Mucosa of gallbladder (tissue), 1 donor: ENCODE measurements at regions not wholly inside any gene's neighbourhood (a gene's known extent, or its start where the extent isn't known, plus 50 kb on each side); places are given as distances from the start of the nearest gene placed in this dataset.

Experiments used
- DNase-seq: peaks from one replicate; pipeline ENCODE4 v3.0.0-alpha.2; 2020; ENCODE audit warnings: low spot score
- donor health status: DM: no; HTN: no; CAD: no.

- DNase-seq = no peak
These were observed 137.9 kb downstream of the SOX9 start for GRCh38 chr17:72258711-72259110.

GRCh38 chr17:72259922-72260321 is 139.1 kb downstream of the SOX9 start:
- DNase-seq = no peak

DNA sequence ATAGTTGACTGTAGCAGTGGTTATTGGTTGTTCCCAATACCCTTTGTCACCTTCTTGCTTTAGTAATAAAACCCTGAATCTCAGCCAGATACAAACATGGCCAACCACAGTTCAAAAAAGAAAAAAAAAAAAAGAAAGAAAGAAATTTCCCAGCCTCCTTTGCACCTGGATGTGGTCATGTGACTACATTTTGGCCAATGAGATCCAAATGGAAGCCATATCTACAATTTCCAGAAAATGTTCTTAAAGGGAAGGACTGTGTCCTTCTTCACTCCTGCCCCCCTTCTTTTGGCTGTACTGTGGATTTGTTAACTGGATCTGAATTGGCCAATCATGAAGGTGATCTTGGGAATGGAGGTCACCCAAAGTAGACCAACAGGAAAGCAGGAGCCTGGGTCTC is 141.9 kb downstream of the SOX9 start:
- no peak for DNase-seq

DNA sequence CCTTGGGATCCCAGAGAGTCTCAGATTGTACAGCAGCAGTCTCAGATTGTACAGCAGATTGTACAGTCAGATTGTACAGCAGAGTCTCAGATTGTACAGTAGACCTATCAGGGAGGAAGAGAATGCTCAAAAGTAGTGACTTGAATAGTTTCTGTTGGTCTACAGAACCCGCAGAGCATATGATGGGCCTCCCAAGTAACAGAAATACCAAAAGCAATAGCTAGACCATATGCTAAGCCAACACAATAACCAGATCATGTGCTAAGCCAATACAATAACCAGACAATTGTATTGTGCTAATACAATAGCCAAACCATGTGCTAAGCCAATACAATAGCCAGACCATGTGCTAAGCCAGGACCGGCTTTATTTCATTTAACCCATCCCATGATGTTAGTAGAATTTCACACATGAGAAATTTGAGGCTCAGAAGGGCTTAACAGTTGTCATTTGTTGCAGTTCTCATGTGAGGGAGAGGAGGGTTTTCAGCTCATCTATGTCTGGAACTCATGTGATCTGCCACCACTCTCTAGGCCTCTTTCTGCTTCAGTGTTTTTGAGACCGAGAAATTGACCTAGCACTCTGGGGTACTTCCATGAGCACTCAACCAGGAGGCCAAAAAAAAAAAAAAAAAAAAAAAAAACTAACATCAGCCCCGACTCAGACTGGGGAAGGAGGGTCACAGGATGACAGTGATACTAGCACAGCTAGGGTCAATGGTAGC is 144.0 kb downstream of the SOX9 start:
- DNase-seq = no peak

DNA sequence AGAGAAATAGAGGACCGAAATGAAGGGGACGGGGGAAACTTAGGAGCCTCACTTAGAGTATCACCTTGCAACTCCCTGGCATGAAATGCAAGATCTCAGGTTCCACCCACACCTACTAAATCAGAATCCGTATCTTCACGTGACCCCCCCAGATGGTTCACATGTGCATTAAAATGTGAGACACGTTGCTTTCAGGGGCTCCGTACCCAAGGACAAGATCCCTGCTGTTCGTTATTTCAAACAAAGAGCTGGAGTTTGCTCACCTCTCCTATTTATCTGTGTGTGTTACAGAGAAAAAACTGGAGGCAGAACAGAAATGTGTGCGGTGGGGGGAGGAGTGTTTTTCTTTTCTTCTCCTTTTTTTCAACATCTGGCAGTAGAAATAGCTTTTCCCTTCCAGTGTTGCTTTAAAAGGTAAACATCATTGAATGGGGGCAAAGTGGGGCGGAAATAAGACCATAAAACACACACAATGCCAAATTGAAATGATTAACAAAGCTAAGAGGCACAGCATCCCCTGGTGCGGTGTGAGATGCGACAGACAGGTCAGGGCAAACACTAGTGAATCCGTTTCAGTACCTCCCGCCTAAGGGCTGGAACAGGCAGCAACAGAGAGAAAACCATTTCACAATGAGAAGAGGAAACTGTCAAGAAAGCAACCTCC is 145.4 kb downstream of the SOX9 start:
- DNase-seq = no peak

DNA sequence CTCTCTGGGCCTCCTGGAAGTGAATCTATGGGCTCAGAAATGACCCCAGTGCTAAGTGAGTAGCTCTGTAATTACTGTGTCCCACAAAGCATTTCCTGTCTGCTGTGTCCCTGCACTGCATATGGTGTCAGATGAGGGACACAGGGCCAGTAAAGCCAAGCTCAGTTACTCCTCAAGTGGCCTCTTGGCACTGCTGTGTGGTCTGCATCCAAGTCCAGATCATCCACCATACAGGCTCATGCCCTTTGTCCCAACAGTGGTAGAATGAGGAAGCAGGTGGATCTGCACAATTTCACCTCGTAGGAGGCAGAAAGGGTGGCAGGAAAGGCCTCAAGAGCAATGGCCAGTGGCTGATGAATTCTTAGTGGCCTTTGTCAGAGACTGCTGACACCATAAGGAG is 146.8 kb downstream of the SOX9 start:
- no peak for DNase-seq

DNA sequence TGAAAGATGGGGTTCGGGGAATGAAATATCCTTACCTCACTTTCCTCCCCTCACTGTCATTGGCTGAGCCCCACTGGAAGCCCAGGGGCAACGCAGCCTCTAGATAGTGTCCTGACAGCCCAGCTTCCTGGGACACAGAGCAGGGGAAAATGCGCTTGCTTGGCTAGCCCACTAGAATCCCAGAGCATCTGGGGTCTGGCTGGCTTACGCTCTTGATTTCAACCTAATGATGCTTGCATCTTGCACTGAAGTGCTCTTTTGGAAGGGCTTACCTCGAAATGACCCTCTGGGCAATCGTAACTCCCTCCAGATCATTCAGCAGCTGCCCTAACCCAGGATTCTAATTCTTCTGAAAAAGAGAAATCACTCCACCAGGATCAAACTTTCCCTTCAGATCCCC is 147.6 kb downstream of the SOX9 start:
- DNase-seq = no peak

GRCh38 chr17:72270273-72270924 is 149.6 kb downstream of the SOX9 start:
- DNase-seq = peak; percentile 32

DNA sequence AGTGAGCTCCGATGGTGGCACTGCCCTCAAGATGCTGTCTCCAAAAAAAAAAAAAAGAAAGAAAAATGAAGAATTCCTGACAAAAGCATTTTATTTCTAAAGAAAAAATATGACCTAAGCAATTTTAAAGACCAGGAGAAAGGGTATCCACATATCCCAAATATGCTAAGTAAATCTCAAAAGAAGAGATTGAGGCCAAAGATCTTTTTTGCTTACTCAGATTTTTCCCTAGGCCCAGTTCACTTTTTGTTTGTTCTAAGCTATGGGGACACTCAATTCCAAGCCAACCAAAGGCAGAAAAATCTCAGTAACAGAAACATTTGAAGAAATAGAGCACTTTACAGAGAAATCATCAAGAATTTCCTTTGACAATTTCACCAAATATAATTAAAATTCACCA is 150.8 kb downstream of the SOX9 start:
- no peak for DNase-seq

DNA sequence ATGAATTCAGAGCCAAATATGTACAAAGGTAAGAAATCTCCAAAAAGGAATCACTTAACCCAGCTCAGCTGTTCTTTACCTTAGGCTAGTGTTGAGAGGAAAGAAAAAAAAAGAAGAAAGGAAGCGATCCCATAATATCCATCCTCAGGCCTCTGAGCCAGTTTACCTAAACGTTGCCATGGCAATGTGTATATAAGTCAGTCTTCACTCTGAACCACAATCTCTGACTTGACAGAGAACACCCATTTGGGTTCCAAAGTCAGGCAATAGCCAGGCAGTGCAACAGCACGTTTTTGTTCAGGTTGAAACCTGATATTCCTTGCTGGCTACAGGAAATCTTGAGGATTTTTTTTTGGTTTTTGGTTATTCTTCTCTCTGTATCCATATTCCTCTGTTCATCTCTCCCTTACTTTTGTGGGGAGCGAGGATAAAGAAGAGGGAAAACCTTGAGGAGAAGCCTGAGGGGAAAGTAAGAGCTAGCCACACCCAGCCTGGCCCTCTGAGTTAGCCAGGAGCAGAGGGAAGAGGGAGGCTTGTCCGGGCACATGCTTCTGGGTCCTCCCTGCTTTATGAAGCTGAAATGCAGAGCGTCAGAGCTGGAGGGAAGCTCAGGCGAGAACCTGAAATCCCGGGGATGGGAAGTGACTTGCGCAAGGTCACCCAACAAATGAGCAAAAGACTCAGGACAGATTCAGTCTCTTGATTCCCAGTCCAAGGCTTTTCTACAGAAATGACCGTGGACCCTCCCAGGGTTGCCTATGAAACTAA is 152.7 kb downstream of the SOX9 start:
- DNase-seq = no peak

- DNase-seq = no peak
These were observed 153.8 kb downstream of the SOX9 start for GRCh38 chr17:72274614-72275013.

DNA sequence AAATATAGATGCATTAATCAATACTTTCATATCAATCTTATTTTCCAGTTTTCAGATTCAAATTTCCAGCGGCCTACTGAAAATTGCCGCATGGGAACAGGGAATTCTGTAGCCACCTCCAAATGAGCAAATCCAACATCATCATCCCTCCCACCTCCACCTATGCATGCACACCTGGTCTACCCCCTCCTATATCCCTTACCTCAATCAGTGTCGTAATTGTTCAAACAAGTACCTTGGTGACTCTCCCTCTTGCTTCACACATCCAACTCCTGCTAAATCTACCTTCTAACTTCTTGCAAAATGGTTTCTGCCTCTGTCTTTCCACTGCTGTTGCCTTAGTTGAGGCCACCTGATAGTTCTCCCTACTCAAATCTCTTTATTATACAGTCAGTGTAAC is 160.1 kb downstream of the SOX9 start:
- DNase-seq = no peak

- no peak for DNase-seq
These were observed 161.7 kb downstream of the SOX9 start for GRCh38 chr17:72282439-72283029.

DNA sequence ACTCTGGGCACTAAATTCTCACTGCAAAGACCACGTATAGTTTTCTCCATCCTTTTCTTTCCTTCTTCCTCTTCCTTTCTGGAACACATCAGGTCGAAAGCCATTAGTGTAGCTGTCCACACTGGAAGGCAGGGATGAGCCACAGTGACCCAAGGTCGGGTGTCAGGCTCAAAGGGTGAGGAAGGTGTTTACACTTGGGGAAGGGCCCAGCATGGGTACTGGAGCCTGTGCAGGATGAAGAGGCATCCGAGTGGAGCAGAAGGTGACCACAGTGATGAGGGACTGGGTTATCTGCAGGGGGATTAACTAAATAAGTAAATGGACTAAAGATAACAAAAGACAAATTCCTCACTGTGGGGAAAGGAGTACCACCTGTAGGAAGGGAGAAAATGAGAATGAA is 164.0 kb downstream of the SOX9 start:
- no peak for DNase-seq

GRCh38 chr17:72287586-72287985 is 166.8 kb downstream of the SOX9 start:
- no peak for DNase-seq

DNA sequence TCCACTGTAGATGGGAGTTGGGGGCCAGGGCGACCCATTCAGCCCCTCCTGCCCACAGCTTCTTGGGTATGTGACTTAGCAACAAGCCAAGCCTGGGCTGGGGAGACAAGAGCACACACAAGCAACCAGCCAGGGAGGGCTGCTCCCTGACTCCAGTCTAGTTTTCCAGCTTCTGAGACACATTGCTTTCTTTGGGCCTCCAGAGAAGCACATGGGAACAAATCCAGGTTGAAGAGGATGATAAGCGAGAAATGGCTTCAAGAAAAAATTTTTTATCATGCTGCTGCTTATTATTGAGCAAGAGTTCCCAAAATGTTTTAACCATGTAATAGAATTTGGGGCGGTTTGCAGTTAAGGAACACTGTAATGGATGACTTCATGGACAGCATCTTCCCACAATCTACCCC is 173.7 kb downstream of the SOX9 start:
- no peak for DNase-seq

- no peak for DNase-seq
These were observed 175.1 kb downstream of the SOX9 start for GRCh38 chr17:72295916-72296315.

GRCh38 chr17:72296456-72296855 is 175.6 kb downstream of the SOX9 start:
- DNase-seq = no peak

DNA sequence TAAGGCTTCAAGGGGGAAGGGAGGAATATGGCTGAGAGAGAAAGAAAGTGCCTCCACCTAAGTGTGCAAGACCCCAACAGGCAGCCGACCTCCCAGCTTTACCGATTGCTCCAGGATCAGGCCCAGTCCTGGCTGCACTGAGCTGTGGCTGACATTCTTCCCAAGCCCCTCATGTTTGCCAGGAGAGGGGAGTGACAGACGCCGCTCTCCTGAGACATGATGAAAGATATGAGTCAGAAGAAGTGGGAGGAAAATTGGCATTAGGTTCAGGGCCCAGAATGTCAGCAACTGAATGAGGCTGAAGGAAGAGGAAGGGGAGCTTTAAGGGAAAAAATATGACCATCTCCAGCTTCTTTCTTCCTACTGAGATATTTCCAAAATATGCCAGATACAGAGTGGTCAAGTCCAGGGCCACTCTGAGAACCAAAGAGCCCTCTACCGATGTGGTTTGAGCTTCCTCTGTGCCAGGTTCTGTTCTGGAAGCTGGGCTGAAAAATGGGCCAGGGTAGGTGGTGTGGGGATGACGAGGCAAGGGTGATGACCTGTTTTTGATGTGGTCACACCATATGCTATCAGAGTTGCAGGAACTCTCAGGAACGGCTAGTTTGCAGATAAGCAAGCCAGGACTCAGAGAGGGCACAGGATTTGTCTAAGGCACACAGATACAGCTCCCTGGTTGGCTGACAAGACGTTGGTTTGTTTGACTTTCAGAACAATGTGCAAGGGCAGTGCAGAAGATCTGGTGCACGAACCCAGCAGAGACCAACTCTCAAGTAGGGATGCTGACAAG is 176.7 kb downstream of the SOX9 start:
- DNase-seq = no peak

GRCh38 chr17:72299100-72299499 is 178.3 kb downstream of the SOX9 start:
- DNase-seq = no peak

GRCh38 chr17:72299592-72299991 is 178.8 kb downstream of the SOX9 start:
- DNase-seq = no peak
